Ascending aorta (tissue), 2 donors: ENCODE measurements at regions not wholly inside any gene's neighbourhood (a gene's known extent, or its start where the extent isn't known, plus 50 kb on each side); places are given as distances from the start of the nearest gene placed in this dataset.

Source experiments
- DNase-seq, 2 donors: peaks; one replicate each; pipeline ENCODE4 v3.0.0-alpha.2; 2019; ENCODE audit warnings: low spot score in 2 of 2
- H3K27ac ChIP-seq, 2 donors: fragments of 200-600 bp; sonication (generic); one replicate each; pipeline ENCODE4 v1.5.1; 2016 to 2017; ENCODE audit warnings: mild to moderate bottlenecking in 1 of 2
- H3K27me3 ChIP-seq: fragments of 200-600 bp; sonication (generic); one replicate; pipeline ENCODE4 v1.5.1; 2017
- H3K36me3 ChIP-seq, 2 donors: fragments of 200-600 bp; sonication (generic); one replicate each; pipeline ENCODE4 v1.5.1; 2016
- H3K4me1 ChIP-seq, 2 donors: fragments of 200-600 bp; sonication (generic); one replicate each; pipeline ENCODE4 v1.5.1; 2016 to 2017; ENCODE audit warnings: mild to moderate bottlenecking in 1 of 2
- H3K4me3 ChIP-seq, 2 donors: fragments of 200-600 bp; sonication (generic); one replicate each; pipeline ENCODE4 v1.5.1; 2016 to 2017; ENCODE audit warnings: mild to moderate bottlenecking in 1 of 2
- H3K9me3 ChIP-seq, 2 donors: fragments of 200-600 bp; sonication (generic); one replicate each; pipeline ENCODE4 v1.5.1; 2016
- CTCF ChIP-seq, 3 experiments: fragments of 200-600 bp in 2 of 3; fragments of 450-650 bp in 1 of 3; sonication (generic) in 2 of 3; IDR thresholded peaks; one replicate each; pipeline ENCODE4 v1.5.1; 2016 to 2019; ENCODE audit warnings: antibody characterized with exemption in 3 of 3, mild to moderate bottlenecking in 1 of 3, moderate library complexity in 1 of 3
- intact Hi-C: fragments of 100-400 bp; cut with DNase I; formaldehyde crosslinking; loops from one replicate; pipeline ENCODE4 v1.15.1; 2023

GRCh38 chr1:96978901-96979300, 257.3 kb downstream of the PTBP2 start:
- intact Hi-C loops: no loop called here
- H3K27ac ChIP-seq: no peak overlapping the region
- no peak for TF ChIP-seq CTCF (IDR thresholded peaks at IDR 0.05)
- no peaks in the 10 kb centered on the region for H3K27me3 ChIP-seq
- DNase-seq: no peak
- H3K9me3 ChIP-seq: no peaks in the 10 kb centered on the region
- H3K4me1 ChIP-seq: no peaks in the 10 kb centered on the region
- H3K36me3 ChIP-seq: no peaks in the 10 kb centered on the region
- H3K4me3 ChIP-seq: no peak overlapping the region

DNA sequence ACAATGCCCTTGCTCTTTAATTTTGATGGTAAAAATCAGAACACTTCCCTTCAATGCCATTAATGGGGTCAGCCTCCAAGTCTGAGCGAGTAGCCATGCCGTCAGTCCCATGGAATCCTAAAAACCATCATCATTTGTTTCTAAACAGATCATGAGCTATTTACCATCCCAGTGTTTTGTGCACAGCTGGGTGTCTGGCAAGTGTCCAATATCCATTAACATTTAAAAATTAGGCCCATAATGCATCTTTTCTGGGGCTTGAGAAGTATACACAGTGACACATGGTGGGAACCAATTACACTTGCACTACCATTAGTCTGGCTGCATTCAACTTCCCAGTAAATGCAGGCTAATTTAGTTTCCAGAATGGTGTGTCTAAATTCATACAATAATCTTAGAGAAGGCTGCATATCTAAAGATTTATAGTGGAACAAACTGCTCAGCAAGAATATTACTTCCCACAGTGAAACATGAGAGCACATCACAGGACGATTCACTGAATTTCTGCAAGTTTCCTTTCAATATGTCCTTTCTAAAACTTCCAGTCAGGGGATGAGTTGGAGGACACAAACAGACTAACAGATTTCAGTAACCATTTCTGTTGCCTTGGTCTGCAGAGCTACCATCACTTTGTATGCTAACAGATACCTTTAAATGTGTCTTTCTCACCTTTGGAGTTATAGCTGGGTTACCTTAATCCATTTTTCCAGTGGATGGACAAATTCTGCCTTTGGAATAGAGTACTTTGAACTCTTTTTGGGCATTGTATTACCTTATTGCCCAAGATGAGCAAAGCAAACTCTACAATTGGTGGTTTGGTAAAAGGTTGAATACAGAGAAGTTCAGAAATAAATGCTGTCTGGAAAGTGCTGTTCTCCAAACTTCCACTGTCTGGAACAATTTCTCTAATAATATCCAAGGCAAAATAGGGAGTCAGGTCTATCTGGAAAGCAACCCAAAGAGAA, 258.0 kb downstream of the PTBP2 start:
- DNase-seq: no peak
- no peak for TF ChIP-seq CTCF (IDR thresholded peaks at IDR 0.05)
- H3K27me3 ChIP-seq: no peaks in the 10 kb centered on the region
- H3K36me3 ChIP-seq: no peaks in the 10 kb centered on the region
- intact Hi-C loops: no loop called here
- H3K27ac ChIP-seq: no peak overlapping the region
- H3K4me3 ChIP-seq: no peak overlapping the region
- no peaks in the 10 kb centered on the region for H3K4me1 ChIP-seq
- H3K9me3 ChIP-seq: no peaks in the 10 kb centered on the region

- Histone ChIP-seq H3K27ac (no peak overlapping the region), H3K9me3 (no peaks in the 10 kb centered on the region), H3K27me3 (no peaks in the 10 kb centered on the region), H3K4me3 (no peak overlapping the region), H3K36me3 (no peaks in the 10 kb centered on the region), H3K4me1 (no peaks in the 10 kb centered on the region)
- intact Hi-C loops: no loop called here
- no peak for TF ChIP-seq CTCF (IDR thresholded peaks at IDR 0.05)
- no peak for DNase-seq
Observed at GRCh38 chr1:96980448-96980847, 258.9 kb downstream of the PTBP2 start.

GRCh38 chr1:96981181-96981580, 259.6 kb downstream of the PTBP2 start:
- H3K27ac ChIP-seq: no peak overlapping the region
- intact Hi-C loops: no loop called here
- TF ChIP-seq CTCF (IDR thresholded peaks at IDR 0.05): no peak
- no peaks in the 10 kb centered on the region for H3K36me3 ChIP-seq
- DNase-seq: no peak
- no peak overlapping the region for H3K4me3 ChIP-seq
- no peaks in the 10 kb centered on the region for H3K9me3 ChIP-seq
- H3K27me3 ChIP-seq: no peaks in the 10 kb centered on the region
- no peaks in the 10 kb centered on the region for H3K4me1 ChIP-seq

DNA sequence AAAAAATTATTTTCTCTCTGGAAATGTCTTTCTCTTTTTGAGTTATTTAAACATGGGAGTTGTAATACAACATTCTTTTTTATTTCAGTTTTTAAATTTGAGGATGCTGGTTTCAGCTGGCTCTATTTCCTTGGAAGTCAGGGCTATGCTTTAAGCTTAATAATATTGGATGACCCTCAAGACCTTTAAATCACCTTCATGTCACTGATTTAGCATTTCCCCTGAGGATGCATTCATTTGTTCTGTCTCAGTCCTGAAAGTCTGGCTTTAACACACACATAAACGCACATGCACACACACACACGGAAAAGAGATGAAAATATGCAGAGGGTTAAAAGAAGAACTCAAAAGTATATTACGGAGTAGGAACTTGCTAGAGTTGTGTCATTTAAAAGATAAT, 260.5 kb downstream of the PTBP2 start:
- no peak for DNase-seq
- no peaks in the 10 kb centered on the region for H3K27me3 ChIP-seq
- H3K27ac ChIP-seq: no peak overlapping the region
- no peaks in the 10 kb centered on the region for H3K36me3 ChIP-seq
- no peaks in the 10 kb centered on the region for H3K9me3 ChIP-seq
- no peak overlapping the region for H3K4me3 ChIP-seq
- no peaks in the 10 kb centered on the region for H3K4me1 ChIP-seq
- no peak for TF ChIP-seq CTCF (IDR thresholded peaks at IDR 0.05)
- intact Hi-C loops: no loop called here
